CD4-positive, alpha-beta T cell (primary cell): ENCODE measurements at regions not wholly inside any gene's neighbourhood (a gene's known extent, or its start where the extent isn't known, plus 50 kb on each side); places are given as distances from the start of the nearest gene placed in this dataset.

Experiments
- ATAC-seq: fragments of 200-7000 bp; cut with Tn5 transposase; one replicate; pipeline ENCODE4 v1.10.0; 2022; ENCODE audit warnings: mild to moderate bottlenecking; ENCODE audit not compliant: poor library complexity
- CTCF ChIA-PET: fragments of 350-600 bp; sonication (Branson Sonifier 250); formaldehyde crosslinking; loops from one replicate; lab custom pipeline; 2021; ENCODE audit warnings: antibody characterized with exemption, inconsistent platforms; lab: Charles Lee
- POLR2A ChIA-PET: fragments of 350-600 bp; sonication (Branson Sonifier 250); formaldehyde crosslinking; loops from one replicate; lab custom pipeline; 2021; ENCODE audit warnings: antibody characterized with exemption, inconsistent platforms; lab: Charles Lee
- DNase-seq, 14 experiments: peaks; one replicate each; pipeline ENCODE4 v3.0.0-alpha.2; 2013 to 2020; ENCODE audit warnings: mixed read lengths in 2 of 14
- H3K27ac ChIP-seq, 2 donors: one replicate each; pipeline versions ENCODE4 v1.5.1 to v1.7.0; 2013; ENCODE audit warnings: low read length in 2 of 2, low read depth in 1 of 2, mild to moderate bottlenecking in 1 of 2
- H3K27me3 ChIP-seq, 2 experiments: 1 replicate in 1 of 2; 2 replicates in 1 of 2; pipeline versions ENCODE4 v1.6.1 to v1.7.0; 2013; ENCODE audit warnings: low read length in 2 of 2, control low read depth in 1 of 2, mild to moderate bottlenecking in 1 of 2, moderate library complexity in 1 of 2; ENCODE audit not compliant: insufficient read depth in 2 of 2, control insufficient read depth in 1 of 2
- H3K36me3 ChIP-seq: one replicate; pipeline ENCODE4 v1.6.1; 2013; ENCODE audit warnings: low read length, control low read depth; ENCODE audit not compliant: insufficient read depth
- H3K4me1 ChIP-seq: one replicate; pipeline ENCODE4 v1.6.1; 2013; ENCODE audit warnings: low read length, control low read depth; ENCODE audit not compliant: insufficient read depth
- H3K4me3 ChIP-seq: one replicate; pipeline ENCODE4 v1.5.1; 2013; ENCODE audit warnings: mild to moderate bottlenecking, low read length, moderate library complexity
- H3K9me3 ChIP-seq, 2 experiments: 1 replicate in 1 of 2; 2 replicates in 1 of 2; pipeline versions ENCODE4 v1.6.1 to v1.7.0; 2013; ENCODE audit warnings: low read length in 2 of 2, mild to moderate bottlenecking in 2 of 2, control low read depth in 1 of 2, moderate library complexity in 1 of 2; ENCODE audit not compliant: control insufficient read depth in 1 of 2, insufficient read depth in 1 of 2
- H3K27ac Mint-ChIP-seq: one replicate; pipeline ENCODE4 v1.8.0; 2020; ENCODE audit warnings: mixed read lengths
- H3K27me3 Mint-ChIP-seq: one replicate; pipeline ENCODE4 v1.8.0; 2021; ENCODE audit warnings: mixed read lengths
- H3K36me3 Mint-ChIP-seq: one replicate; pipeline ENCODE4 v1.8.0; 2021; ENCODE audit warnings: low read depth, mixed read lengths
- H3K4me1 Mint-ChIP-seq: one replicate; pipeline ENCODE4 v1.8.0; 2021; ENCODE audit warnings: low read depth, mixed read lengths
- H3K4me3 Mint-ChIP-seq: one replicate; pipeline ENCODE4 v1.8.0; 2020; ENCODE audit warnings: mild to moderate bottlenecking, mixed read lengths
- H3K9me3 Mint-ChIP-seq: one replicate; pipeline ENCODE4 v1.8.0; 2020; ENCODE audit warnings: mixed read lengths
- CTCF ChIP-seq: fragments of 200-600 bp; IDR thresholded peaks from one replicate; pipeline ENCODE4 v1.8.0; 2022; ENCODE audit warnings: antibody characterized with exemption, mild to moderate bottlenecking
- intact Hi-C, 2 experiments: fragments of 100-400 bp; cut with DNase I in 1 of 2; cut with micrococcal nuclease in 1 of 2; formaldehyde crosslinking; loops; one replicate each; pipeline versions ENCODE4 v1.15.1 to v1.9.0; 2023 to 2025; cut with DNase I, micrococcal nuclease

- ChIA-PET CTCF (no interaction called here), POLR2A (no interaction called here)
- no peak for ATAC-seq
- no peak for DNase-seq
- no peak for TF ChIP-seq CTCF
- H3K4me1 Mint-ChIP-seq: no peaks in the 10 kb centered on the region
- Histone ChIP-seq H3K4me3 (no peak overlapping the region), H3K27ac (no peak overlapping the region), H3K9me3 (peaks cover 0 to 10% of the 10 kb centered on the region in 2 experiments), H3K27me3 (no peaks in the 10 kb centered on the region), H3K4me1 (no peaks in the 10 kb centered on the region), H3K36me3 (no peaks in the 10 kb centered on the region)
- peaks cover 8% of the 10 kb centered on the region for H3K9me3 Mint-ChIP-seq
- H3K4me3 Mint-ChIP-seq: no peak overlapping the region
- H3K36me3 Mint-ChIP-seq: no peaks in the 10 kb centered on the region
- no peaks in the 10 kb centered on the region for H3K27me3 Mint-ChIP-seq
- intact Hi-C loops: no loop called here
- no peak overlapping the region for H3K27ac Mint-ChIP-seq
Observed at GRCh38 chr6:101222007-101222406, 171.5 kb upstream of the GRIK2 start.

DNA sequence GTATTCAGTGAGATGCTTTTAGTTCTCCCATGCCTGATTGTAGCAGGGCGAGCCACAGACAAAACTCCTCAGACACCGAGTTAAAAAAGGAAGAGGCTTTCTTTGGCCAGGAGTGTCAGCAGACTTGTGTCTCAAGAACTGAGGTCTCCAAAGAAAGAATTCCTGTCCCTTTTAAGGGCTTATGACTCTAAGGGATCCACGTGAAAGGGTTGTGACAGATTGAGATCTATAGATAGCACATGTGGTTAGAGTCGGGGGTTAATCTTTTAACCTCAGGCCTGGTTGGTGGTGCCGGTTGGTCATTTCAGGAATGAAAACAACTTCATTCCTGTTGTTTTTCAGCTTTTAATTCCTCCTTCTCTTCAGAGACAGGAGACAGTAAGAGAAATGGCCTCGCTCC, 168.8 kb upstream of the GRIK2 start:
- Histone ChIP-seq H3K4me1 (no peaks in the 10 kb centered on the region), H3K4me3 (no peak overlapping the region), H3K9me3 (peaks cover 0 to 10% of the 10 kb centered on the region in 2 experiments), H3K27ac (no peak overlapping the region), H3K36me3 (no peaks in the 10 kb centered on the region), H3K27me3 (no peaks in the 10 kb centered on the region)
- no peak overlapping the region for H3K27ac Mint-ChIP-seq
- no peak for TF ChIP-seq CTCF
- ChIA-PET POLR2A (no interaction called here), CTCF (no interaction called here)
- H3K4me3 Mint-ChIP-seq: no peak overlapping the region
- ATAC-seq (no peak), DNase-seq (no peak)
- no peaks in the 10 kb centered on the region for H3K4me1 Mint-ChIP-seq
- no peaks in the 10 kb centered on the region for H3K27me3 Mint-ChIP-seq
- intact Hi-C loops: no loop called here
- peaks cover 8% of the 10 kb centered on the region for H3K9me3 Mint-ChIP-seq
- H3K36me3 Mint-ChIP-seq: no peaks in the 10 kb centered on the region

DNA sequence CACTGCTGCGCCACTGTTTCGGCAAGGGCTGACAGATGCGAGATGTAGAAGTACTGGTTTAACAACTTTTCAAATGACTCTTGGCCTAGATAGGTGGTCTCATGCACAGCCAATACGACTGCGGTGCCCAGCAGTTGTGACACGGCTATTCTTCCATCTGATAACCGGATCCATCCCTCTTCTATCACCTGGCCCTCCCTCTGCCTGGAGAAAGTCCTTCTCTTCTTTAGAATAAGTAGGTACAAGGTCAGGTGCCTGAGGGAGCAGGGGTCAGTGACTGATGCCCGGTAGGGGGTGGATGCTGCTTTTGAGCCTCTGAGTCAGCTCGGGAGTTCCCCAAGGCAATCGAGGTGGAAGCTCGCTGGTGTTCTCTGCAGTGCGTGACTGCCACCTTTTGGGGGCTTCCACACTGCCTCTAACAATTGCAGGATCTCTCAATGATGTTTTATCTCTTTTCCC, 166.8 kb upstream of the GRIK2 start:
- H3K9me3 Mint-ChIP-seq: peaks cover 10% of the 10 kb centered on the region
- no peaks in the 10 kb centered on the region for H3K4me1 Mint-ChIP-seq
- no peaks in the 10 kb centered on the region for H3K27me3 Mint-ChIP-seq
- H3K4me3 Mint-ChIP-seq: no peak overlapping the region
- no peaks in the 10 kb centered on the region for H3K36me3 ChIP-seq
- no peak for ATAC-seq
- H3K9me3 ChIP-seq: peaks cover 0 to 18% of the 10 kb centered on the region in 2 experiments
- ChIA-PET POLR2A (no interaction called here), CTCF (no interaction called here)
- no peak for TF ChIP-seq CTCF
- DNase-seq: no peak
- no peaks in the 10 kb centered on the region for H3K36me3 Mint-ChIP-seq
- no peak overlapping the region for H3K4me3 ChIP-seq
- no peaks in the 10 kb centered on the region for H3K4me1 ChIP-seq
- H3K27me3 ChIP-seq: no peaks in the 10 kb centered on the region
- intact Hi-C loops: no loop called here
- no peak overlapping the region for H3K27ac ChIP-seq
- H3K27ac Mint-ChIP-seq: no peak overlapping the region
